Jurkat, Clone E6-1 (cell line): ENCODE measurements at regions not wholly inside any gene's neighbourhood (a gene's known extent, or its start where the extent isn't known, plus 50 kb on each side); places are given as distances from the start of the nearest gene placed in this dataset.

Experiments
- DNase-seq: peaks from one replicate; pipeline ENCODE4 v3.0.0-alpha.2; 2011; ENCODE audit warnings: low read depth, low spot score
- H3K4me3 ChIP-seq: 2 replicates; pipeline ENCODE4 v1.5.1; 2011; ENCODE audit warnings: mild to moderate bottlenecking, low read length, control low read depth, moderate library complexity

DNA sequence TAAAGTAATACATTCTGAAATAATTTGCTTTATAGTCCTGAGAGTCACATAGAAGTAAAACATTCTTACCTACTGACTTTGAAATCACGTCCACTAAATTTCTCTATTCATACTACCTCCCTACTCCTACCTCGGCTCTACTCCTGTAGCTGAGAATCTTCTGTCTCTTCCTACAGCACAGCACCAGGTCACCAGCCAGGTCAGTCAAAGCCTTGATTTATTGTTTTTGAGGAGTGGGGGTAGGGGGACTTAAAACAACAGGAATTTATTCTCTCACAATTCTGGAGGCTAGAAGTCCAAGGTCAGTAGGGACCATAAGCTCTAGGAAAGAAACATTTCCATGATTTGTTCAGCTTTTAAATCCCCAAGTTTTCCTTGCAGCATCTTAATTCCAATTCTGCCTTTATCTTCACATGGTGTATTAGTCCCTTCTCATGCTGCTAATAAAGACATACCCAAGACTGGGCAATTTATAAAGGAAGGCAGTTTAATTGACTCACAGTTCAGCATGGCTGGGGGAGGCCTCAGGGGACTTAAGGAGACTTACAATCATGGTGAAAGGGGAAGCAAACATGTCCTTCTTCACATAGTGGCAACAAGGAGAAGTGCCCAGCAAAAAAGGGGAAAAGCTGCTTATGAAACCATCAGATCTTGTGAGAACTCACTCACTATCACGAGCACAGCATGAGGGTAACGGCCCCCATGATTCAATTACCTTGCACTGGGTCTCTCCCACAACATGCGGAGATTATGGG, 49.6 kb upstream of the CCNG1 start:
- no peak for DNase-seq
- H3K4me3 ChIP-seq: no peak overlapping the region
